B cell (primary cell): ENCODE measurements at regions not wholly inside any gene's neighbourhood (a gene's known extent, or its start where the extent isn't known, plus 50 kb on each side); places are given as distances from the start of the nearest gene placed in this dataset.

ENCODE experiments used
- CTCF ChIP-seq: fragments of 200-600 bp; IDR thresholded peaks from one replicate; pipeline ENCODE4 v1.8.0; 2022; ENCODE audit warnings: antibody characterized with exemption, mild to moderate bottlenecking
- EZH2 ChIP-seq: IDR thresholded peaks from 2 replicates; pipeline ENCODE4 v1.6.1; 2012; ENCODE audit warnings: borderline replicate concordance, low read depth, mild to moderate bottlenecking, moderate library complexity, low read length; ENCODE audit not compliant: insufficient read depth, poor library complexity, severe bottlenecking

DNA sequence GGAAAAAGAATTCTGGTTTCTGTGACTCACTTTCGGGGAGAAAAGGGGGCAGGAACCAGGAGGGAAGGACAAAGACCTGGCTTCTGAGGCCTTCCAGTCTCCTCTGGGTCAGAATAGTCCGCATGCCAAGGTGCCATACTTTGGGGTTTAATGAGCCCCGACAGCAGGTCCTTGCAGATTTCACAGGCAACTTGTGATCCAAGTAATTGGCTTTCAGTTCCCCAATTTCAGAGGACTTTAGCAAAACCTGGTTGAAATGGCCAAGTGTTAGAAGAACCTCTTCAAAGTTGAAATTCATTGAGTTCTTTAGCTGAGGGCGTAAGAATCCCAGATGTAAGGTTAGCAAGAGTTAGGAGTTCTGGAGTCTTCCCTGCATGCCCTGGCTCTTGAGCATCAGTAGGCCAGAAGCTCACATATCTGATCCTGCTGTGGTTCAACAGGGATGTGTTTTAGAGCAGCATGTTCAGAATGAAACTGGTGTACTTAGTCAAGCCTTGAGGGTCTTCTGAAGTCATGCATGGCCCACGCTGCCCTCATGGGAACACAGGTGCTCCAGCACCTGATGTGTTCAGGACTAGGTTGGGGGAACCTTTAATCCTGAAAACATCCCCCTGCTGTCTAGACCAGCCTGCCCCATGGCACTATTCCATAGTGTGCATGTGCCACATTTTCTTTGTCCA is 143.0 kb downstream of the NUP35 start:
- TF ChIP-seq CTCF (no peak), EZH2 (no peak)
